H1 (cell line): ENCODE measurements at regions not wholly inside any gene's neighbourhood (a gene's known extent, or its start where the extent isn't known, plus 50 kb on each side); places are given as distances from the start of the nearest gene placed in this dataset.

Experiments used
- CTCF ChIA-PET: fragments of 300-600 bp; sonication (Branson Sonifier 250); formaldehyde crosslinking; loops from one replicate; lab custom pipeline; 2021; ENCODE audit not compliant: partially characterized antibody; lab: Charles Lee
- POLR2A ChIA-PET: fragments of 300-600 bp; sonication (Branson Sonifier 250); formaldehyde crosslinking; loops from one replicate; lab custom pipeline; 2021; ENCODE audit warnings: inconsistent platforms; ENCODE audit not compliant: partially characterized antibody; lab: Charles Lee
- DNase-seq, 2 experiments: peaks; one replicate each; pipeline versions ENCODE4 v3.0.0 to v3.0.0-alpha.2; 2010 to 2022; ENCODE audit warnings: low spot score in 2 of 2, low read depth in 1 of 2, mixed read lengths in 1 of 2
- FAIRE-seq: peaks from 2 replicates; lab custom pipeline; 2011; peaks lifted over from hg19 to GRCh38; lab: Jason Lieb, UNC
- H2AFZ ChIP-seq: 2 replicates; pipeline ENCODE4 v1.8.1; 2012; ENCODE audit warnings: low read length, inconsistent platforms
- H2AK5ac ChIP-seq: 2 replicates; pipeline ENCODE4 v1.6.1; 2013; ENCODE audit warnings: low read depth, low read length
- H2BK120ac ChIP-seq: replicated peaks from 2 replicates; pipeline ENCODE3; 2013; ENCODE audit warnings: low read depth, low read length, inconsistent platforms
- H2BK12ac ChIP-seq: 2 replicates; pipeline ENCODE4 v1.6.1; 2013; ENCODE audit warnings: low read depth, low read length
- H2BK15ac ChIP-seq: 2 replicates; pipeline ENCODE4 v1.6.1; 2013; ENCODE audit warnings: low read length
- H2BK20ac ChIP-seq: 2 replicates; pipeline ENCODE4 v1.6.1; 2013; ENCODE audit warnings: low read length
- H2BK5ac ChIP-seq: 2 replicates; pipeline ENCODE4 v1.6.1; 2013; ENCODE audit warnings: low read depth, low read length
- H3K14ac ChIP-seq: 2 replicates; pipeline ENCODE4 v1.6.1; 2013; ENCODE audit warnings: inconsistent platforms; ENCODE audit not compliant: insufficient read length
- H3K18ac ChIP-seq: 2 replicates; pipeline ENCODE4 v1.6.1; 2013; ENCODE audit warnings: low read length; ENCODE audit errors: extremely low read depth
- H3K23ac ChIP-seq: 2 replicates; pipeline ENCODE4 v1.6.1; 2013; ENCODE audit warnings: inconsistent platforms; ENCODE audit not compliant: insufficient read length
- H3K23me2 ChIP-seq: 2 replicates; pipeline ENCODE4 v1.6.1; 2013; ENCODE audit warnings: low read depth, low read length
- H3K27ac ChIP-seq: 2 replicates; pipeline ENCODE4 v1.6.1; 2011; ENCODE audit warnings: low read depth, low read length, inconsistent platforms
- H3K27me3 ChIP-seq, 4 experiments: replicated peaks in 1 of 4; 1 replicate in 1 of 4; 2 replicates in 3 of 4; pipeline versions ENCODE4 v1.6.1 to v1.8.1; 2011 to 2013; ENCODE audit warnings: low read length in 3 of 4, mild to moderate bottlenecking in 3 of 4, inconsistent platforms in 2 of 4, mixed read lengths in 2 of 4, moderate library complexity in 1 of 4; ENCODE audit not compliant: control insufficient read depth in 3 of 4, insufficient read depth in 3 of 4; ENCODE audit errors: extremely low read depth in 1 of 4
- H3K36me3 ChIP-seq, 4 experiments: 2 replicates each; pipeline versions ENCODE4 v1.6.1 to v1.8.1; 2011 to 2013; ENCODE audit warnings: mild to moderate bottlenecking in 4 of 4, low read length in 3 of 4, moderate library complexity in 2 of 4, control low read depth in 1 of 4, inconsistent platforms in 1 of 4; ENCODE audit not compliant: insufficient read depth in 4 of 4, control insufficient read depth in 2 of 4
- H3K4ac ChIP-seq: replicated peaks from 2 replicates; pipeline ENCODE3; 2013; ENCODE audit warnings: low read length, low read depth, mixed read lengths, inconsistent platforms; ENCODE audit not compliant: insufficient read length
- H3K4me1 ChIP-seq, 4 experiments: replicated peaks in 1 of 4; 1 replicate in 1 of 4; 2 replicates in 3 of 4; pipeline versions ENCODE4 v1.6.1 to v1.8.1; 2011 to 2013; ENCODE audit warnings: low read length in 3 of 4, inconsistent platforms in 2 of 4, mixed read lengths in 1 of 4; ENCODE audit not compliant: insufficient read depth in 4 of 4, control insufficient read depth in 3 of 4
- H3K4me2 ChIP-seq, 2 experiments: 2 replicates each; pipeline versions ENCODE4 v1.6.1 to v1.8.1; 2011 to 2013; ENCODE audit warnings: low read depth in 2 of 2, low read length in 2 of 2, control low read depth in 1 of 2, inconsistent platforms in 1 of 2, mild to moderate bottlenecking in 1 of 2; ENCODE audit not compliant: insufficient read depth in 1 of 2
- H3K4me3 ChIP-seq, 4 experiments: fragments of 200-600, 300-600 bp in 1 of 4; sonication (generic), shearing (Covaris generic), sonication (Bioruptor Twin) in 1 of 4; 2 replicates each; pipeline versions ENCODE4 v1.5.1 to v1.8.1; 2011 to 2016; ENCODE audit warnings: low read length in 4 of 4, low read depth in 3 of 4, control low read depth in 2 of 4, inconsistent platforms in 2 of 4, mild to moderate bottlenecking in 2 of 4, mixed read lengths in 1 of 4, moderate library complexity in 1 of 4; ENCODE audit not compliant: insufficient read depth in 2 of 4; ENCODE audit errors: extremely low read depth in 1 of 4
- H3K56ac ChIP-seq: replicated peaks from 2 replicates; pipeline ENCODE3; 2013; ENCODE audit warnings: low read depth, mild to moderate bottlenecking, mixed read lengths, low read length, inconsistent platforms; ENCODE audit not compliant: insufficient read length
- H3K79me1 ChIP-seq: 2 replicates; pipeline ENCODE4 v1.6.1; 2013; ENCODE audit warnings: low read depth, low read length, control low read depth
- H3K79me2 ChIP-seq, 2 experiments: 2 replicates each; pipeline versions ENCODE4 v1.6.1 to v1.8.1; 2012 to 2013; ENCODE audit warnings: low read length in 2 of 2, mild to moderate bottlenecking in 2 of 2, inconsistent platforms in 1 of 2; ENCODE audit not compliant: insufficient read depth in 2 of 2, control insufficient read depth in 1 of 2
- H3K9ac ChIP-seq, 4 experiments: replicated peaks in 1 of 4; 1 replicate in 1 of 4; 2 replicates in 3 of 4; pipeline versions ENCODE4 v1.6.1 to v1.8.1; 2011 to 2013; ENCODE audit warnings: low read depth in 3 of 4, low read length in 3 of 4, control low read depth in 2 of 4, mild to moderate bottlenecking in 2 of 4, moderate library complexity in 2 of 4, inconsistent platforms in 1 of 4; ENCODE audit errors: extremely low read depth in 1 of 4
- H3K9me3 ChIP-seq, 2 experiments: 2 replicates each; pipeline versions ENCODE4 v1.6.1 to v1.8.1; 2012 to 2013; ENCODE audit warnings: mild to moderate bottlenecking in 2 of 2, moderate library complexity in 2 of 2, control low read depth in 1 of 2, inconsistent platforms in 1 of 2, low read depth in 1 of 2, low read length in 1 of 2, mixed read lengths in 1 of 2; ENCODE audit not compliant: insufficient read depth in 2 of 2
- H4K20me1 ChIP-seq, 2 experiments: replicated peaks in 1 of 2; 2 replicates each; pipeline versions ENCODE3 to v1.8.1; 2011 to 2013; ENCODE audit warnings: inconsistent platforms in 2 of 2, low read length in 2 of 2, mild to moderate bottlenecking in 1 of 2; ENCODE audit not compliant: insufficient read depth in 2 of 2, control insufficient read depth in 1 of 2
- H4K5ac ChIP-seq: 2 replicates; pipeline ENCODE4 v1.6.1; 2013; ENCODE audit warnings: low read length, low read depth, mixed read lengths, inconsistent platforms; ENCODE audit not compliant: insufficient read length
- H4K8ac ChIP-seq: 2 replicates; pipeline ENCODE4 v1.8.0; 2013; ENCODE audit warnings: mild to moderate bottlenecking, moderate library complexity, low read length, inconsistent platforms; ENCODE audit not compliant: insufficient read depth; ENCODE audit errors: extremely low read depth
- H4K91ac ChIP-seq: replicated peaks from 2 replicates; pipeline ENCODE3; 2013; ENCODE audit warnings: low read length, mixed read lengths, inconsistent platforms; ENCODE audit not compliant: insufficient read length
- RAD21 ChIP-seq, 2 experiments: IDR thresholded peaks in 1 of 2; conservative IDR thresholded peaks in 1 of 2; 2 replicates each; pipeline ENCODE4 v1.6.1; 2011; ENCODE audit warnings: low read depth in 2 of 2, low read length in 2 of 2, improper control_type of control experiment in 1 of 2, inconsistent platforms in 1 of 2, mild to moderate bottlenecking in 1 of 2, moderate library complexity in 1 of 2
- RBBP5 ChIP-seq: IDR thresholded peaks from 2 replicates; pipeline ENCODE4 v1.7.1; 2012; ENCODE audit warnings: low read depth, mild to moderate bottlenecking, inconsistent platforms, low read length, moderate library complexity, borderline replicate concordance
- WGBS, 2 experiments: shearing (Covaris generic) in 1 of 2; methylation state at CpG; one replicate each; pipeline versions ENCODE4 v1.1.6 to v1.1.7; 2013 to 2015; ENCODE audit warnings: low lambda C conversion rate in 2 of 2, mixed read lengths in 2 of 2, inconsistent platforms in 1 of 2, low coverage in 1 of 2, missing lambda C conversion rate in 1 of 2; ENCODE audit not compliant: insufficient replicate concordance in 2 of 2, insufficient coverage in 1 of 2, insufficient read length in 1 of 2; ENCODE audit errors: extremely low coverage in 1 of 2, missing lambda C conversion rate in 1 of 2; 5-methylcytosine and 5-hydroxymethylcytosine counted together

- Histone ChIP-seq H3K56ac (no peak overlapping the region), H3K23ac (no peak overlapping the region), H2BK20ac (no peak overlapping the region), H4K91ac (no peak overlapping the region), H2BK12ac (no peak overlapping the region), H3K27ac (no peak overlapping the region), H2BK5ac (no peak overlapping the region), H2AFZ (peak overlapping the region; percentile 30; the same call in 1 of the 2 replicates), H4K8ac (no peak overlapping the region), H2BK120ac (no peak overlapping the region), H3K27me3 (no peaks in the 10 kb centered on the region), H2AK5ac (no peak overlapping the region), H2BK15ac (no peak overlapping the region), H3K79me1 (no peaks in the 10 kb centered on the region), H3K9me3 (no peaks in the 10 kb centered on the region), H4K20me1 (no peaks in the 10 kb centered on the region), H3K9ac (no peak overlapping the region), H3K79me2 (no peaks in the 10 kb centered on the region), H3K4ac (no peak overlapping the region), H3K4me2 (no peak overlapping the region), H3K4me1 (peaks cover 3 to 10% (median 5%) of the 10 kb centered on the region in 4 experiments; a peak in 6 of 7 replicates), H3K18ac (no peak overlapping the region), H3K14ac (no peak overlapping the region), H3K36me3 (no peaks in the 10 kb centered on the region), H3K4me3 (no peak overlapping the region), H4K5ac (no peak overlapping the region), H3K23me2 (no peaks in the 10 kb centered on the region)
- FAIRE-seq (no peak), DNase-seq (no peak)
- 86% methylated on average over 7 of the region's 7 CpGs; no CpG with 5 or more reads in 1 of the 2 experiments for WGBS, 2 experiments
- ChIA-PET POLR2A (no interaction called here), CTCF (interaction anchor here (0.7 to 2.9 kb wide), 6 partner anchors 9 to 584 kb away, joined by 3 to 12 read pairs (median 4); no protein-coding TSS in a partner anchor)
- TF ChIP-seq RBBP5, result no peak
- peak in 1 of 2 experiments; percentile 25; a peak in 1 of 4 replicates for TF ChIP-seq RAD21 (IDR thresholded peaks at IDR 0.05 in 1 of 2, conservative IDR thresholded peaks at IDR 0.05 in 1 of 2; ENCODE audit: low read depth in 2 of 2, low read length in 2 of 2)
These were observed 170.8 kb downstream of the ATG4C start for GRCh38 chr1:62954758-62955157.
